Neural progenitor cell (in vitro differentiated cells): ENCODE measurements at regions not wholly inside any gene's neighbourhood (a gene's known extent, or its start where the extent isn't known, plus 50 kb on each side); places are given as distances from the start of the nearest gene placed in this dataset.

Experiments
- DNase-seq: peaks from one replicate; pipeline ENCODE4 v3.0.0-alpha.2; 2016; ENCODE audit warnings: low spot score
- H2AFZ ChIP-seq: fragments of 200-600 bp; sonication (generic); replicated peaks from 2 replicates; pipeline ENCODE4 v1.6.1; 2016; ENCODE audit warnings: antibody characterized with exemption
- H3F3A ChIP-seq: fragments of 200-600 bp; sonication (generic); 2 replicates; pipeline ENCODE4 v1.6.1; 2016; ENCODE audit warnings: antibody characterized with exemption, low read depth
- H3K27ac ChIP-seq: fragments of 200-600 bp; sonication (generic); 2 replicates; pipeline ENCODE4 v1.5.1; 2016; ENCODE audit warnings: mild to moderate bottlenecking
- H3K27me3 ChIP-seq: fragments of 200-600 bp; sonication (generic); 2 replicates; pipeline ENCODE4 v1.6.1; 2016; ENCODE audit warnings: mild to moderate bottlenecking, moderate library complexity
- H3K36me3 ChIP-seq: fragments of 200-600 bp; sonication (generic); 2 replicates; pipeline ENCODE4 v1.5.1; 2016
- H3K4me1 ChIP-seq: fragments of 200-600 bp; sonication (generic); 2 replicates; pipeline ENCODE4 v1.6.1; 2016; ENCODE audit warnings: mixed run types
- H3K4me2 ChIP-seq: fragments of 200-600 bp; sonication (generic); 2 replicates; pipeline ENCODE4 v1.6.1; 2016
- H3K4me3 ChIP-seq: fragments of 200-600 bp; sonication (generic); 2 replicates; pipeline ENCODE4 v1.5.1; 2016
- H3K79me2 ChIP-seq: fragments of 200-600 bp; sonication (generic); 2 replicates; pipeline ENCODE4 v1.6.1; 2016; ENCODE audit warnings: low read depth
- H3K9ac ChIP-seq: fragments of 200-600 bp; sonication (generic); 2 replicates; pipeline ENCODE4 v1.6.1; 2016
- H3K9me3 ChIP-seq: fragments of 200-600 bp; sonication (generic); 2 replicates; pipeline ENCODE4 v1.5.1; 2016; ENCODE audit warnings: low read depth
- H4K20me1 ChIP-seq: fragments of 200-600 bp; sonication (generic); 2 replicates; pipeline ENCODE4 v1.6.1; 2016; ENCODE audit warnings: low read depth
- H3K27ac Mint-ChIP-seq: 3 replicates; pipeline ENCODE4 v1.8.0; 2021; ENCODE audit warnings: mixed read lengths
- H3K27me3 Mint-ChIP-seq: 2 replicates; pipeline ENCODE4 v1.8.0; 2022; ENCODE audit warnings: low read depth, mild to moderate bottlenecking, inconsistent platforms, moderate library complexity, mixed read lengths; ENCODE audit not compliant: insufficient read depth
- H3K36me3 Mint-ChIP-seq: 3 replicates; pipeline ENCODE4 v1.8.0; 2021; ENCODE audit warnings: mixed read lengths
- H3K4me1 Mint-ChIP-seq: 3 replicates; pipeline ENCODE4 v1.8.0; 2021; ENCODE audit warnings: mixed read lengths
- H3K4me3 Mint-ChIP-seq: 3 replicates; pipeline ENCODE4 v1.8.0; 2021; ENCODE audit warnings: mild to moderate bottlenecking, moderate library complexity, mixed read lengths
- H3K9me3 Mint-ChIP-seq: 3 replicates; pipeline ENCODE4 v1.8.0; 2020; ENCODE audit warnings: mixed read lengths
- EZH2 ChIP-seq: fragments of 200-600 bp; sonication (generic); IDR thresholded peaks from 2 replicates; pipeline ENCODE4 v1.6.1; 2017; ENCODE audit warnings: antibody characterized with exemption, mild to moderate bottlenecking, moderate library complexity
- EZH2phosphoT487 ChIP-seq: fragments of 200-600 bp; sonication (generic); IDR thresholded peaks from 2 replicates; pipeline ENCODE4 v1.6.1; 2017; ENCODE audit warnings: antibody characterized with exemption
- TF ChIP-seq, protein P1 (sequence below): fragments of 200-600 bp; sonication (generic); IDR thresholded peaks from 2 replicates; pipeline ENCODE4 v1.5.1; 2017; ENCODE audit warnings: antibody characterized with exemption, mild to moderate bottlenecking

GRCh38 chr18:78725426-78725825 is 254.2 kb upstream of the SALL3 start:
- no peak overlapping the region for H3K4me3 Mint-ChIP-seq

DNA sequence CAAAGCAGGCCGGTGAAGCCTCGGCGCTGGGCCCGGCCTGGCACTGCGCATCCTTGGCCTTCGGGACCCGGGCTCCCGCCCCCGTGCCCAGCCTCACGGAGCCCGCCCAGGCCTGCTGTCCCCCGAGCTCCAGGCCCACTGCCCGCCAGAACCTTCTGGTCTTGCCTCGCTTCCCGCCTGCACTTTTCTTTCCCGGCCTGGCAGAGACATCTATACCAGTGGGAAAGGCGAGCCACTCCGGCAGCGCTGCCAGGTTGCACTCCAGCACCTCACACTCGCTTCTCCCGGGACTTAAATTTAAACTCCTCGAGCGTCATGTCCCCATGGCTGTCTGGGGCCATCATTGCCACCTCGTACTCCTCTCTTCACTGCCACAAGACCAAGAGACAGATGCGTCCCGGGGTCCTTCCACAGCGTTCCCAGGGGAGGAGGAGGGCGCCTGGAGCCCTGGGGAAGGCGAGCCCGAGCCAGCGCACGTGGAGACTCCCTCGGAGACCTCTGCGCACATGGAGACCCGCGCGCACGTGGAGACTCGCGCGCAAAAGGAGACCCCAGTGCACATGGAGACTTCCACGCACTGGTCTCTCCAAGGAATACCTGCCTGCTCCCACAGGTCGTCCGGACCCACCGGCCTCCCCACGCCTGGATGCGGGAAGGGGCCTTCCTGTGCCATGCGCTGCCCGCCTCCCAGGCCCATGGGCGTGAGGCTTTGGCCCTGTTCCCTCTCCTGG is 253.1 kb upstream of the SALL3 start:
- Histone ChIP-seq H3K4me2 (no peak overlapping the region), H3K9ac (no peak overlapping the region), H3K79me2 (no peaks in the 10 kb centered on the region), H3K27me3 (peaks cover 16% of the 10 kb centered on the region), H3K9me3 (no peaks in the 10 kb centered on the region), H4K20me1 (no peaks in the 10 kb centered on the region), H2AFZ (no peak overlapping the region), H3K36me3 (no peaks in the 10 kb centered on the region), H3K4me1 (peaks cover 15% of the 10 kb centered on the region), H3K27ac (no peak overlapping the region), H3K4me3 (no peak overlapping the region), H3F3A (no peaks in the 10 kb centered on the region)
- DNase-seq: no peak
- Mint-ChIP-seq H3K27me3 (peaks cover 11% of the 10 kb centered on the region), H3K9me3 (peaks cover 3% of the 10 kb centered on the region), H3K4me1 (peaks cover 13% of the 10 kb centered on the region), H3K4me3 (no peak overlapping the region), H3K36me3 (no peaks in the 10 kb centered on the region), H3K27ac (no peak overlapping the region)
- TF ChIP-seq EZH2phosphoT487 (no peak), EZH2 (no peak)
- TF ChIP-seq, protein P1, sequence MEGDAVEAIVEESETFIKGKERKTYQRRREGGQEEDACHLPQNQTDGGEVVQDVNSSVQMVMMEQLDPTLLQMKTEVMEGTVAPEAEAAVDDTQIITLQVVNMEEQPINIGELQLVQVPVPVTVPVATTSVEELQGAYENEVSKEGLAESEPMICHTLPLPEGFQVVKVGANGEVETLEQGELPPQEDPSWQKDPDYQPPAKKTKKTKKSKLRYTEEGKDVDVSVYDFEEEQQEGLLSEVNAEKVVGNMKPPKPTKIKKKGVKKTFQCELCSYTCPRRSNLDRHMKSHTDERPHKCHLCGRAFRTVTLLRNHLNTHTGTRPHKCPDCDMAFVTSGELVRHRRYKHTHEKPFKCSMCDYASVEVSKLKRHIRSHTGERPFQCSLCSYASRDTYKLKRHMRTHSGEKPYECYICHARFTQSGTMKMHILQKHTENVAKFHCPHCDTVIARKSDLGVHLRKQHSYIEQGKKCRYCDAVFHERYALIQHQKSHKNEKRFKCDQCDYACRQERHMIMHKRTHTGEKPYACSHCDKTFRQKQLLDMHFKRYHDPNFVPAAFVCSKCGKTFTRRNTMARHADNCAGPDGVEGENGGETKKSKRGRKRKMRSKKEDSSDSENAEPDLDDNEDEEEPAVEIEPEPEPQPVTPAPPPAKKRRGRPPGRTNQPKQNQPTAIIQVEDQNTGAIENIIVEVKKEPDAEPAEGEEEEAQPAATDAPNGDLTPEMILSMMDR: no peak

More at GRCh38 chr18:78725426-78725825, 254.2 kb upstream of the SALL3 start:
- H3K4me1 Mint-ChIP-seq: peaks cover 18% of the 10 kb centered on the region
- no peak overlapping the region for H3K9ac ChIP-seq
- H3K9me3 Mint-ChIP-seq: peaks cover 3% of the 10 kb centered on the region
- no peak overlapping the region for H2AFZ ChIP-seq
- H3K79me2 ChIP-seq: no peaks in the 10 kb centered on the region
- H3K27ac ChIP-seq: no peak overlapping the region
- peaks cover 24% of the 10 kb centered on the region for H3K27me3 ChIP-seq
- no peak overlapping the region for H3K4me3 ChIP-seq
- H3K9me3 ChIP-seq: no peaks in the 10 kb centered on the region
- H3K27me3 Mint-ChIP-seq: peaks cover 8% of the 10 kb centered on the region
- H3K4me1 ChIP-seq: peaks cover 23% of the 10 kb centered on the region
- peak overlapping the region; percentile 42 for H3K27ac Mint-ChIP-seq
- TF ChIP-seq, protein P1: no peak
- TF ChIP-seq EZH2phosphoT487 (no peak), EZH2 (no peak)
- H3K36me3 Mint-ChIP-seq: no peaks in the 10 kb centered on the region
- H4K20me1 ChIP-seq: no peaks in the 10 kb centered on the region
- no peak overlapping the region for H3K4me2 ChIP-seq
- H3F3A ChIP-seq: no peaks in the 10 kb centered on the region
- DNase-seq: no peak
- H3K36me3 ChIP-seq: no peaks in the 10 kb centered on the region

- H3K79me2 ChIP-seq: no peaks in the 10 kb centered on the region
Measured at GRCh38 chr18:78727057-78727739, 252.4 kb upstream of the SALL3 start.

More at GRCh38 chr18:78727057-78727739, 252.4 kb upstream of the SALL3 start:
- Mint-ChIP-seq H3K4me3 (no peak overlapping the region), H3K27me3 (peaks cover 11% of the 10 kb centered on the region), H3K36me3 (no peaks in the 10 kb centered on the region), H3K4me1 (peaks cover 7% of the 10 kb centered on the region), H3K9me3 (peaks cover 3% of the 10 kb centered on the region), H3K27ac (no peak overlapping the region)
- H3K27me3 ChIP-seq: peaks cover 9% of the 10 kb centered on the region
- TF ChIP-seq EZH2: no peak
- H3K4me1 ChIP-seq: peaks cover 8% of the 10 kb centered on the region
- H3K36me3 ChIP-seq: no peaks in the 10 kb centered on the region
- no peak overlapping the region for H3K9ac ChIP-seq
- H3K9me3 ChIP-seq: no peaks in the 10 kb centered on the region
- no peak overlapping the region for H3K4me2 ChIP-seq
- no peak for DNase-seq
- H3K27ac ChIP-seq: no peak overlapping the region
- H3K4me3 ChIP-seq: no peak overlapping the region
- no peaks in the 10 kb centered on the region for H3F3A ChIP-seq
- no peaks in the 10 kb centered on the region for H4K20me1 ChIP-seq
- H2AFZ ChIP-seq: no peak overlapping the region
